OCI-LY1 (cell line): ENCODE measurements at regions not wholly inside any gene's neighbourhood (a gene's known extent, or its start where the extent isn't known, plus 50 kb on each side); places are given as distances from the start of the nearest gene placed in this dataset.

Experiments
- H2AFZ ChIP-seq: fragments of 200-600 bp; sonication (generic), shearing (Covaris generic); 2 replicates; pipeline ENCODE4 v1.6.0; 2014; ENCODE audit warnings: antibody characterized with exemption, mild to moderate bottlenecking, low read length
- H3F3A ChIP-seq: fragments of 200-600 bp; sonication (generic), shearing (Covaris generic); 2 replicates; pipeline ENCODE4 v1.6.0; 2014; ENCODE audit warnings: mild to moderate bottlenecking, antibody characterized with exemption, low read length, moderate library complexity; ENCODE audit not compliant: insufficient read depth
- H3K27ac ChIP-seq: fragments of 200-600 bp; sonication (generic); 2 replicates; pipeline ENCODE4 v1.5.1; 2014; ENCODE audit warnings: low read length, mixed run types, mild to moderate bottlenecking, low read depth; ENCODE audit not compliant: poor library complexity, severe bottlenecking
- H3K27me3 ChIP-seq: fragments of 200-600 bp; sonication (generic); 2 replicates; pipeline ENCODE4 v1.6.0; 2014; ENCODE audit warnings: antibody characterized with exemption, mild to moderate bottlenecking, low read length, moderate library complexity; ENCODE audit not compliant: insufficient read depth
- H3K36me3 ChIP-seq: fragments of 200-600 bp; sonication (generic); 2 replicates; pipeline ENCODE4 v1.6.1; 2014; ENCODE audit warnings: mild to moderate bottlenecking, antibody characterized with exemption, low read length, moderate library complexity, mixed read lengths; ENCODE audit not compliant: insufficient read depth
- H3K4me1 ChIP-seq: fragments of 200-600 bp; sonication (generic); 2 replicates; pipeline ENCODE4 v1.5.1; 2014; ENCODE audit warnings: mild to moderate bottlenecking, low read length, moderate library complexity; ENCODE audit not compliant: insufficient read depth, severe bottlenecking
- H3K4me2 ChIP-seq: fragments of 200-600 bp; sonication (generic), shearing (Covaris generic); 2 replicates; pipeline ENCODE4 v1.6.1; 2014; ENCODE audit warnings: low read length
- H3K4me3 ChIP-seq: fragments of 200-600 bp; sonication (generic); 2 replicates; pipeline ENCODE4 v1.5.1; 2014; ENCODE audit warnings: low read length, low read depth, mild to moderate bottlenecking, mixed read lengths; ENCODE audit not compliant: poor library complexity, severe bottlenecking
- H3K79me2 ChIP-seq: fragments of 200-600 bp; shearing (Covaris generic); 2 replicates; pipeline ENCODE4 v1.6.1; 2016; ENCODE audit warnings: mixed run types, low read length, mixed read lengths; ENCODE audit not compliant: insufficient read depth
- H3K9ac ChIP-seq: fragments of 200-600 bp; sonication (generic), shearing (Covaris generic); 2 replicates; pipeline ENCODE4 v1.6.1; 2014; ENCODE audit warnings: mild to moderate bottlenecking, low read length, mixed read lengths
- H3K9me2 ChIP-seq: fragments of 200-600 bp; sonication (generic), shearing (Covaris generic); 2 replicates; pipeline ENCODE4 v1.6.1; 2014; ENCODE audit warnings: low read depth, mild to moderate bottlenecking, low read length, mixed read lengths
- H3K9me3 ChIP-seq: fragments of 200-600 bp; shearing (Covaris generic); 2 replicates; pipeline ENCODE4 v1.6.1; 2014; ENCODE audit warnings: low read length, mixed read lengths
- H4K20me1 ChIP-seq: fragments of 200-600 bp; sonication (generic), shearing (Covaris generic); 2 replicates; pipeline ENCODE4 v1.6.0; 2016; ENCODE audit warnings: mild to moderate bottlenecking, low read length; ENCODE audit not compliant: insufficient read depth
- EZH2 ChIP-seq: fragments of 200-600 bp; sonication (generic), shearing (Covaris generic); IDR thresholded peaks from 2 replicates; pipeline ENCODE4 v1.8.0; 2017; ENCODE audit warnings: borderline replicate concordance, mixed run types, mild to moderate bottlenecking, antibody characterized with exemption, low read length, moderate library complexity, mixed read lengths
- TF ChIP-seq, protein P1 (sequence below): fragments of 200-600 bp; sonication (generic), shearing (Covaris generic); IDR thresholded peaks from 2 replicates; pipeline ENCODE4 v1.5.1; 2017; ENCODE audit warnings: mild to moderate bottlenecking, antibody characterized with exemption, low read length, moderate library complexity, mixed read lengths

DNA sequence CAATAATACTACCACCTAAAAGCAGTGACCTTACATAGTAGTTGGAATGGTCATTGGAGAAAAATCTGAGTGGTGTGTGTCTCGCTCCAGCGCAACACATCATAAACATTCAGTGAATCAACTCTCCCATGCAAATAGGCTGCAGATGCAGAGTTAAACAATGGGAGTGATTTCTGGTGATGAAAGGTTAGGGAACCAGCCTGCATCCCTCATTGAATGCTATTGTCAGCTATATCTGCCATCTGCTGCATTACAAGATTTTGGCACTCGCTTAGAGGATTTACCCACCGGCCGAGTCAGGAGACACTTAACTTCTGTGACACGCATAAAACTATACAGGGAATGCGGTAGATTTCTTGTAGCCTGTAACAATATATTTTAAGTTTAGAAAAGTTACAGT, 900.9 kb downstream of the FLRT2 start:
- H3K4me2 ChIP-seq, result no peak overlapping the region
- TF ChIP-seq, protein P1, sequence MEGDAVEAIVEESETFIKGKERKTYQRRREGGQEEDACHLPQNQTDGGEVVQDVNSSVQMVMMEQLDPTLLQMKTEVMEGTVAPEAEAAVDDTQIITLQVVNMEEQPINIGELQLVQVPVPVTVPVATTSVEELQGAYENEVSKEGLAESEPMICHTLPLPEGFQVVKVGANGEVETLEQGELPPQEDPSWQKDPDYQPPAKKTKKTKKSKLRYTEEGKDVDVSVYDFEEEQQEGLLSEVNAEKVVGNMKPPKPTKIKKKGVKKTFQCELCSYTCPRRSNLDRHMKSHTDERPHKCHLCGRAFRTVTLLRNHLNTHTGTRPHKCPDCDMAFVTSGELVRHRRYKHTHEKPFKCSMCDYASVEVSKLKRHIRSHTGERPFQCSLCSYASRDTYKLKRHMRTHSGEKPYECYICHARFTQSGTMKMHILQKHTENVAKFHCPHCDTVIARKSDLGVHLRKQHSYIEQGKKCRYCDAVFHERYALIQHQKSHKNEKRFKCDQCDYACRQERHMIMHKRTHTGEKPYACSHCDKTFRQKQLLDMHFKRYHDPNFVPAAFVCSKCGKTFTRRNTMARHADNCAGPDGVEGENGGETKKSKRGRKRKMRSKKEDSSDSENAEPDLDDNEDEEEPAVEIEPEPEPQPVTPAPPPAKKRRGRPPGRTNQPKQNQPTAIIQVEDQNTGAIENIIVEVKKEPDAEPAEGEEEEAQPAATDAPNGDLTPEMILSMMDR, result no peak
- TF ChIP-seq EZH2, result no peak
- no peaks in the 10 kb centered on the region for H3K36me3 ChIP-seq
- no peaks in the 10 kb centered on the region for H3K27me3 ChIP-seq
- no peaks in the 10 kb centered on the region for H3K79me2 ChIP-seq
- no peaks in the 10 kb centered on the region for H3K4me1 ChIP-seq
- no peak overlapping the region for H3K9ac ChIP-seq
- H3K4me3 ChIP-seq, result no peak overlapping the region
- H3K27ac ChIP-seq, result no peak overlapping the region
- no peaks in the 10 kb centered on the region for H3K9me3 ChIP-seq
- no peaks in the 10 kb centered on the region for H4K20me1 ChIP-seq
- H3F3A ChIP-seq, result no peaks in the 10 kb centered on the region
- H3K9me2 ChIP-seq, result no peaks in the 10 kb centered on the region
- no peak overlapping the region; the same call in 1 of the 2 replicates for H2AFZ ChIP-seq

DNA sequence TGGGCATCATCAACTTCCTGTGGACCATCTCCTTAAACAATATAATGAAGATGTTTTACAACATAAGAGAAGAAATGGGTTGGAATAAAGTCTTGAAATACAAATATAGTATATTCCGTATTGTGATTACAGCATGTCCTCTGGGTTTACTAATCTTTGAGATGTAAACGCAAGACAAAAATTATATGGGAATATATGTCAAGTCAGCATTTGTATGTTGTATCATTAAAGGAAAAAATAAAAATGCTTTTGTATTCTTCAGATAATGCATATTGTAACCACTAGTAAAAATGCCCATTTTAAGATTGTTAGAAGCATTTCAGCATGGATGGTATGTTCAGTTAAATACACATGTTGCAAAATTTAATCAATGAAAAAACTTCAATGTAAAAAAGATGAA, 893.3 kb downstream of the FLRT2 start:
- no peaks in the 10 kb centered on the region for H4K20me1 ChIP-seq
- H3K4me3 ChIP-seq, result no peak overlapping the region
- H3K9me2 ChIP-seq, result no peaks in the 10 kb centered on the region
- H3K4me1 ChIP-seq, result no peaks in the 10 kb centered on the region
- H3K27ac ChIP-seq, result no peak overlapping the region
- TF ChIP-seq, protein P1, result no peak
- TF ChIP-seq EZH2, result no peak
- H3K79me2 ChIP-seq, result no peaks in the 10 kb centered on the region
- H3K9me3 ChIP-seq, result no peaks in the 10 kb centered on the region
- H3K27me3 ChIP-seq, result no peaks in the 10 kb centered on the region
- H3K9ac ChIP-seq, result no peak overlapping the region
- H3F3A ChIP-seq, result no peaks in the 10 kb centered on the region
- no peaks in the 10 kb centered on the region for H3K36me3 ChIP-seq
- no peak overlapping the region for H3K4me2 ChIP-seq
- H2AFZ ChIP-seq, result no peak overlapping the region

DNA sequence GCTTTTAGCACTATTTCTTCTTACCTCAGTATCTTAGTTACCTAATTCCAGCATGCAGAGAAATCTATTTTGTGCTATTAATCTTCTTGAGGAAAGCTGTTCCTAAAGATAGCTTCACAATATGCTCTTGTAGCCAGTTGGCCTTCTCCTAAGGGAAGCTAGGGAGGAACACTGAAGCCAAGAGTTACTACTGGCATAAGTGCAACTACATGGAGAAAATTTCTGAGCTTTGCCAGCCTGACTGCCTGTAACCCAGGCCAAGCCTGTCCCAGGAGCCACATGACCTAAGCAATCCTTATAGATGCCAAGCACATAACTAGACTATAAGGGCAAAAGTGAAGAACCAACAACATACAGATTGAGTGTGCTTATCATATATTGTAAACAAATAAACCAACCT, 890.2 kb downstream of the FLRT2 start:
- no peaks in the 10 kb centered on the region for H3K9me2 ChIP-seq
- no peak overlapping the region for H3K27ac ChIP-seq
- no peaks in the 10 kb centered on the region for H3F3A ChIP-seq
- TF ChIP-seq, protein P1, result no peak
- no peak for TF ChIP-seq EZH2
- H3K79me2 ChIP-seq, result no peaks in the 10 kb centered on the region
- no peak overlapping the region for H3K4me2 ChIP-seq
- no peaks in the 10 kb centered on the region for H3K27me3 ChIP-seq
- H3K9me3 ChIP-seq, result no peaks in the 10 kb centered on the region
- H4K20me1 ChIP-seq, result no peaks in the 10 kb centered on the region
- H3K4me1 ChIP-seq, result no peaks in the 10 kb centered on the region
- no peak overlapping the region for H2AFZ ChIP-seq
- no peak overlapping the region for H3K4me3 ChIP-seq
- no peak overlapping the region for H3K9ac ChIP-seq
- no peaks in the 10 kb centered on the region for H3K36me3 ChIP-seq
